Loucy (cell line): ENCODE measurements at regions not wholly inside any gene's neighbourhood (a gene's known extent, or its start where the extent isn't known, plus 50 kb on each side); places are given as distances from the start of the nearest gene placed in this dataset.

Source experiments
- H2AFZ ChIP-seq: fragments of 200-600 bp; sonication (generic); 2 replicates; pipeline ENCODE4 v1.6.0; 2016; ENCODE audit warnings: antibody characterized with exemption, mild to moderate bottlenecking, low read length, moderate library complexity
- H3F3A ChIP-seq: fragments of 200-600 bp; 2 replicates; pipeline ENCODE4 v1.6.0; 2016; ENCODE audit warnings: antibody characterized with exemption, low read depth, mild to moderate bottlenecking
- H3K27me3 ChIP-seq: fragments of 200-600 bp; sonication (generic); 2 replicates; pipeline ENCODE4 v1.6.1; 2014; ENCODE audit warnings: low read length, mild to moderate bottlenecking; ENCODE audit not compliant: insufficient read depth, poor library complexity, severe bottlenecking
- H3K36me3 ChIP-seq: fragments of 200-600 bp; sonication (generic); 2 replicates; pipeline ENCODE4 v1.6.1; 2016; ENCODE audit warnings: low read length; ENCODE audit not compliant: insufficient read depth
- H3K4me1 ChIP-seq: fragments of 200-600 bp; sonication (generic); 2 replicates; pipeline ENCODE4 v1.5.1; 2014; ENCODE audit warnings: low read length, mild to moderate bottlenecking; ENCODE audit not compliant: insufficient read depth, poor library complexity, severe bottlenecking
- H3K4me2 ChIP-seq: fragments of 200-600 bp; sonication (generic); 2 replicates; pipeline ENCODE4 v1.6.0; 2014; ENCODE audit warnings: antibody characterized with exemption, low read length, low read depth, mild to moderate bottlenecking; ENCODE audit not compliant: poor library complexity, severe bottlenecking
- H3K4me3 ChIP-seq: fragments of 200-600 bp; sonication (generic); 2 replicates; pipeline ENCODE4 v1.5.1; 2014; ENCODE audit warnings: low read length, mild to moderate bottlenecking, mixed read lengths; ENCODE audit not compliant: poor library complexity, severe bottlenecking
- H3K79me2 ChIP-seq: fragments of 200-600 bp; sonication (generic); 2 replicates; pipeline ENCODE4 v1.6.1; 2014; ENCODE audit warnings: low read length; ENCODE audit not compliant: insufficient read depth
- H3K9ac ChIP-seq: fragments of 200-600 bp; sonication (generic); 2 replicates; pipeline ENCODE4 v1.6.0; 2014; ENCODE audit warnings: mild to moderate bottlenecking, low read depth, low read length, moderate library complexity; ENCODE audit not compliant: poor library complexity, severe bottlenecking
- H3K9me2 ChIP-seq: fragments of 200-600 bp; sonication (generic); replicated peaks from 2 replicates; pipeline ENCODE4 v1.6.1; 2016; ENCODE audit warnings: low read depth, low read length, mixed read lengths
- H3K9me3 ChIP-seq: fragments of 200-600 bp; sonication (generic); 2 replicates; pipeline ENCODE4 v1.6.1; 2014; ENCODE audit warnings: mild to moderate bottlenecking, antibody characterized with exemption, low read length, low read depth; ENCODE audit not compliant: insufficient read depth
- H4K20me1 ChIP-seq: fragments of 200-600 bp; sonication (generic); 2 replicates; pipeline ENCODE4 v1.6.0; 2014; ENCODE audit warnings: antibody characterized with exemption, low read length, mild to moderate bottlenecking; ENCODE audit not compliant: insufficient read depth, poor library complexity, severe bottlenecking
- CTCF ChIP-seq: fragments of 200-600 bp; sonication (generic); conservative IDR thresholded peaks from 2 replicates; pipeline ENCODE4 v1.5.1; 2014; ENCODE audit warnings: mild to moderate bottlenecking, antibody characterized with exemption, low read length
- EZH2phosphoT487 ChIP-seq: fragments of 200-600 bp; IDR thresholded peaks from 2 replicates; pipeline ENCODE4 v1.6.1; 2018; ENCODE audit warnings: antibody characterized with exemption, mild to moderate bottlenecking, moderate library complexity, borderline replicate concordance

DNA sequence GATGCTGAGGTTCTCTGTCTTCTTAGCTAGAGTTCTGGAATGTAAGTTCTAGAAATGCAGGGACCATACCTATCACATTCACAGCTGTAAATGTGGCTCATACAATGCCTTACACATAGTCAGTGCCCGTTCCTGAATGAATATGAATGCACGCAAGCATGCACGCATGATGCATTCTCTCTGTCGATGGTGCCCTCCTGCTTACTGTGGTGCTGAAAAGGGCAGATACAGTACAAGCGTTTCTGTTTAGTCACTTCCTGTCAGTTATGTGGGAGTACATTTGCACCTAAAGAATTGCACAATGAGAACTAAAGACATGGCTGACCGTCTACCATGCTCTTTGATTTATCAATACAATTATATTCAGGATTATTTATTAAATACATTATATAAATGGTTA lies 152.2 kb upstream of the SOX4 start:
- Histone ChIP-seq H2AFZ (no peak overlapping the region), H4K20me1 (no peaks in the 10 kb centered on the region), H3K27me3 (no peaks in the 10 kb centered on the region), H3K4me3 (peak overlapping the region; percentile 26), H3K79me2 (no peaks in the 10 kb centered on the region), H3K4me1 (peaks cover 66% of the 10 kb centered on the region), H3K9me2 (no peaks in the 10 kb centered on the region), H3K4me2 (peak overlapping the region; percentile 53), H3F3A (peaks cover 9% of the 10 kb centered on the region), H3K36me3 (no peaks in the 10 kb centered on the region), H3K9ac (peak overlapping the region; percentile 19), H3K9me3 (no peaks in the 10 kb centered on the region)
- no peak for TF ChIP-seq EZH2phosphoT487

- Histone ChIP-seq H3K9me3 (no peaks in the 10 kb centered on the region), H3F3A (peaks cover 5% of the 10 kb centered on the region), H2AFZ (peak overlapping the region; percentile 25), H3K4me3 (no peak overlapping the region), H3K9me2 (no peaks in the 10 kb centered on the region), H3K4me2 (peak overlapping the region; percentile 53), H3K79me2 (no peaks in the 10 kb centered on the region), H3K4me1 (peaks cover 51% of the 10 kb centered on the region), H3K27me3 (no peaks in the 10 kb centered on the region), H3K36me3 (no peaks in the 10 kb centered on the region), H3K9ac (no peak overlapping the region), H4K20me1 (no peaks in the 10 kb centered on the region)
- no peak for TF ChIP-seq EZH2phosphoT487
- no peak for TF ChIP-seq CTCF
Observed at GRCh38 chr6:21442874-21443273, 150.7 kb upstream of the SOX4 start.

DNA sequence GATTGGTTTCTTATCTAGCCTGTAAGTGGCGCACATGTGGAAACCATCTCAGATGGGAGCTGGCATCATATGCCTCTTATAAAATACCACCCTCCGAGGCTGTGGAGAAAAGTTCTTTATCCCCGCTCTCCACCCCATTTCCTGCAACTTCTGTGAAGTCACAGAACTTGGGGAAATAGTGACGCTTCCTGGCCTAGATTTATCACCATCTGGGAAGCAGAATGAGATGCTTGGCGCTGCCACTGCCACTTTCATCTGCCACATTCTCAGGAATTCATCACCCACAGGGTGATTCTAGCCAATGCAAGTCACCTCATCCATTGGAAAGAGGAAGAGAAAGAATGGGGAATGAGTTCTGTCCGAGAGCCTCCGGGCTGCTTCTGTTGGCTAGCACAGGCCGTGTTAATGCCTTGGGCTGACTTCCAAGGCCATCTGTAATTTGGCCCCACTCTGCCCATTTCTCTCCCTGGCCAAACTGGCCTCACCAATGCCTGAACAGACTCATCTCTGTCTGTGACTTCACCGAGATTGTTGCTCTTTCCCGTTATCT lies 148.8 kb upstream of the SOX4 start:
- Histone ChIP-seq H3K9me3 (no peaks in the 10 kb centered on the region), H3K27me3 (no peaks in the 10 kb centered on the region), H3K9ac (no peak overlapping the region), H2AFZ (no peak overlapping the region), H4K20me1 (no peaks in the 10 kb centered on the region), H3K36me3 (no peaks in the 10 kb centered on the region), H3K4me3 (no peak overlapping the region), H3F3A (no peaks in the 10 kb centered on the region), H3K79me2 (no peaks in the 10 kb centered on the region), H3K4me2 (no peak overlapping the region), H3K4me1 (peaks cover 36% of the 10 kb centered on the region), H3K9me2 (no peaks in the 10 kb centered on the region)
- no peak for TF ChIP-seq EZH2phosphoT487
- no peak for TF ChIP-seq CTCF

DNA sequence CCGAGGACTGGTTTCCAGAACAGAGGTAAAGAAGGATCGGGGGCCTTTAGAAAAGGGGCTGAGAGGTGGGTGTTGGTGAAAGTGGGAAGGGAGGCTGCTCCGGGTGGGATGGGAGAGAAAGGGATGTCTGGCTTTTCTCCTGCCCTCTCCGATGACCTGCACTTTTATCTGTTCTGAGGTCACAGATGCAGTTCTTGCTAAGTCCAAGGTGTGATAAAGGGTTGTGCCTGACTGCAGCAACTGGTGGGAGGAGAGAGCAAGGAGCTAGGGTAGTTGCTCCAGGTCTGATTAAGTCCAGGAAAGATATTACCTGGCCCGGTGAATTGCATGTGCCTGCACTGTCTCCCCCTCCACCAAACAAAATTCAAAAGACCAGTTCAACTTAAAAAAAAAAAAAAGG lies 145.6 kb upstream of the SOX4 start:
- Histone ChIP-seq H3K36me3 (no peaks in the 10 kb centered on the region), H3K9ac (no peak overlapping the region), H4K20me1 (no peaks in the 10 kb centered on the region), H3K9me2 (no peaks in the 10 kb centered on the region), H3K4me2 (no peak overlapping the region), H3K79me2 (no peaks in the 10 kb centered on the region), H3K4me3 (no peak overlapping the region), H3K27me3 (no peaks in the 10 kb centered on the region), H3K4me1 (peaks cover 4% of the 10 kb centered on the region), H3F3A (no peaks in the 10 kb centered on the region), H3K9me3 (no peaks in the 10 kb centered on the region), H2AFZ (no peak overlapping the region)
- TF ChIP-seq EZH2phosphoT487, result no peak
- no peak for TF ChIP-seq CTCF
